Tibial artery (tissue), 4 donors: ENCODE measurements at regions not wholly inside any gene's neighbourhood (a gene's known extent, or its start where the extent isn't known, plus 50 kb on each side); places are given as distances from the start of the nearest gene placed in this dataset.

Source experiments
- DNase-seq, 2 donors: peaks; one replicate each; pipeline ENCODE4 v3.0.0-alpha.2; 2019
- H3K27ac ChIP-seq, 2 donors: fragments of 200-600 bp; sonication (generic) in 1 of 2; 1 replicate in 1 of 2; 2 replicates in 1 of 2; pipeline ENCODE4 v1.5.1; 2018 to 2019; ENCODE audit warnings: mild to moderate bottlenecking in 1 of 2
- H3K27me3 ChIP-seq, 2 donors: fragments of 200-600 bp; sonication (generic) in 1 of 2; one replicate each; pipeline versions ENCODE4 v1.5.1 to v1.6.0; 2016 to 2019
- H3K36me3 ChIP-seq, 3 donors: fragments of 200-600 bp; sonication (generic) in 2 of 3; one replicate each; pipeline ENCODE4 v1.5.1; 2016 to 2019; ENCODE audit warnings: mild to moderate bottlenecking in 2 of 3
- H3K4me1 ChIP-seq, 4 donors: fragments of 200-600 bp; sonication (generic) in 2 of 4; 1 replicate in 3 of 4; 2 replicates in 1 of 4; pipeline ENCODE4 v1.5.1; 2016 to 2019
- H3K4me3 ChIP-seq, 2 donors: fragments of 200-600 bp; sonication (generic) in 1 of 2; 1 replicate in 1 of 2; 2 replicates in 1 of 2; pipeline ENCODE4 v1.5.1; 2018 to 2019; ENCODE audit warnings: mild to moderate bottlenecking in 2 of 2
- H3K9me3 ChIP-seq, 3 donors: fragments of 200-600 bp; sonication (generic) in 1 of 3; one replicate each; pipeline ENCODE4 v1.5.1; 2016 to 2019
- intact Hi-C: fragments of 100-400 bp; cut with DNase I; formaldehyde crosslinking; loops from one replicate; pipeline ENCODE4 v1.15.0; 2023; ENCODE audit warnings: low total_unique reads
- TF ChIP-seq, protein P1 (sequence below), 2 experiments: fragments of 200-600 bp in 1 of 2; fragments of 450-650 bp in 1 of 2; IDR thresholded peaks; one replicate each; pipeline ENCODE4 v1.5.1; 2017 to 2019; ENCODE audit warnings: antibody characterized with exemption in 2 of 2, mild to moderate bottlenecking in 1 of 2, moderate library complexity in 1 of 2

DNA sequence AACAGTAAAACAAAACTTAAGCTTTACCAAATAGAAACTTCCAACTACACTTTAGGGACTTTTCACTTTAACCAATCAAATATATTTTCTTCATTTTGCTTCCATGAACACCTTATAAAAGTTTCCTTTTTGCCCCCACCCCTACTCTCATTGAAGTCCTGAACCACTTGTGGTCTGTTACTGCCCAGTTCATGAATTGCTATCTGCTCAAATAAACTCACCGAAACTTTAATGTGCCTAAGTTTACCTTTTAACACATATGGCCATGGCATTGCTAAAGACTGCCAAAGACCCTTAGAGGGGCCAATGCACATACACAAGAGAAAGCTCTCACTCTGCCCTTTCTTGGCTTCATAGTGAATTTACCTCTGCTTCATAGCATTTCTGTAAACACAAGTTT, 195.3 kb downstream of the RND3 start:
- Histone ChIP-seq H3K9me3 (no peaks in the 10 kb centered on the region), H3K4me1 (no peaks in the 10 kb centered on the region), H3K36me3 (no peaks in the 10 kb centered on the region), H3K27me3 (no peaks in the 10 kb centered on the region), H3K4me3 (no peak overlapping the region), H3K27ac (no peak overlapping the region)
- DNase-seq, result no peak
- intact Hi-C loops, result no loop called here
- TF ChIP-seq, protein P1, sequence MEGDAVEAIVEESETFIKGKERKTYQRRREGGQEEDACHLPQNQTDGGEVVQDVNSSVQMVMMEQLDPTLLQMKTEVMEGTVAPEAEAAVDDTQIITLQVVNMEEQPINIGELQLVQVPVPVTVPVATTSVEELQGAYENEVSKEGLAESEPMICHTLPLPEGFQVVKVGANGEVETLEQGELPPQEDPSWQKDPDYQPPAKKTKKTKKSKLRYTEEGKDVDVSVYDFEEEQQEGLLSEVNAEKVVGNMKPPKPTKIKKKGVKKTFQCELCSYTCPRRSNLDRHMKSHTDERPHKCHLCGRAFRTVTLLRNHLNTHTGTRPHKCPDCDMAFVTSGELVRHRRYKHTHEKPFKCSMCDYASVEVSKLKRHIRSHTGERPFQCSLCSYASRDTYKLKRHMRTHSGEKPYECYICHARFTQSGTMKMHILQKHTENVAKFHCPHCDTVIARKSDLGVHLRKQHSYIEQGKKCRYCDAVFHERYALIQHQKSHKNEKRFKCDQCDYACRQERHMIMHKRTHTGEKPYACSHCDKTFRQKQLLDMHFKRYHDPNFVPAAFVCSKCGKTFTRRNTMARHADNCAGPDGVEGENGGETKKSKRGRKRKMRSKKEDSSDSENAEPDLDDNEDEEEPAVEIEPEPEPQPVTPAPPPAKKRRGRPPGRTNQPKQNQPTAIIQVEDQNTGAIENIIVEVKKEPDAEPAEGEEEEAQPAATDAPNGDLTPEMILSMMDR (IDR thresholded peaks at IDR 0.05), result no peak

DNA sequence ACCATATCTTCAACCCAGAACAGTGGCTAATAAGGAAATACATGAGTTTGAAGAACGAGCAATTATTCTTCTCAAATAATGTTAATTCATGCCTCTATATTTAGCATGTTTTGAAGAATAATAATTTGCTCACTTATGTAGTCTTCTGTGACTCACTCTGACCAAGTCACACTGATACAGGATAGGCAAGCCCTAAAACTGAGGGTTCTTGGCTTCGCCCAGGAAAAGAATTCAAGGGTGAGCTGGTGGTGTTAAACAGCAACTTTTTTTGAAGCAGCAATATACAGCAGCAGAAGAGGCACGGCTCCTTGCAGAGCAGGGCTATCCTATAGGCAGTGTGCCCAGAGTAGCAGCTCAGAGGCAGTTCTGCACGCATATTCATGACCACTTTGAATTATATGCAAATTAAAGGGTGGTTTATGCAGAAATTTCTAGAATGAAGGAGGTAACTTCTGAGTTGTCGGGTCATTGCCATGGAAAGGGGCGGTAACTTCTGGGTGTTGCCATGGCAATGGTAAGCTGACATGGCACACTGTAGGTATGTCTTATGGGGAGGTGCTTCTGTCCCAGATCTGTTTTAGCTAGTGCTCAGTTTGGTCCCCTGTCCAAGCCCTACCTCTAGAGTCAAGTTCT, 200.6 kb downstream of the RND3 start:
- TF ChIP-seq, protein P1 (IDR thresholded peaks at IDR 0.05), result no peak
- Histone ChIP-seq H3K27ac (no peak overlapping the region), H3K4me1 (peaks cover 0 to 15% (median 2%) of the 10 kb centered on the region in 4 donors), H3K36me3 (no peaks in the 10 kb centered on the region), H3K9me3 (no peaks in the 10 kb centered on the region), H3K27me3 (no peaks in the 10 kb centered on the region), H3K4me3 (no peak overlapping the region)
- DNase-seq, result no peak
- intact Hi-C loops, result no loop called here

DNA sequence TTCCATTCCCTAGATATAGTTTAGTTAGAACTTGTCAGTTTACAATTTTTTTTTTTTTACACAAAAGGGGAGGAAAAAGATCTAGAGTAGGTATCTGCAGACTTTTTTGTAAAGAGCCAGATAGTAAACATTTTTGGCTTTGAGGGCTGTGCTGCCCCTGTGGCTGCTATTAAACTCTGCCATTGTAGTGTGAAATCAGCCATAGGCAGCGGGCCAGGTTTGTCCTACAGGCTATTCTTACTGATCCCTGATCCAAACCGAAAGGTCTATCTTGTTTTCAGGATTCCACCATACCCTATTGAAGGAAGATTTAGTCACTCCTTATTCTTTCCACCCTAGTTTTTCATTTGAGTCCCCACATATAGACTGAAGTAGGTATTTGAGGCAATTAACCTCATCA, 203.4 kb downstream of the RND3 start:
- intact Hi-C loops, result loop anchor here (5.0 kb wide), 1 partner anchor 203 kb away; the partner anchor contains the start of gene RND3
- DNase-seq, result no peak
- H3K27ac ChIP-seq, result no peak overlapping the region
- no peaks in the 10 kb centered on the region for H3K9me3 ChIP-seq
- no peaks in the 10 kb centered on the region for H3K36me3 ChIP-seq
- no peaks in the 10 kb centered on the region for H3K27me3 ChIP-seq
- H3K4me1 ChIP-seq, result peaks cover 0 to 38% (median 13%) of the 10 kb centered on the region in 4 donors
- TF ChIP-seq, protein P1 (IDR thresholded peaks at IDR 0.05), result no peak
- no peak overlapping the region for H3K4me3 ChIP-seq

GRCh38 chr2:150282771-150283371, 204.6 kb downstream of the RND3 start:
- no peak for DNase-seq

DNA sequence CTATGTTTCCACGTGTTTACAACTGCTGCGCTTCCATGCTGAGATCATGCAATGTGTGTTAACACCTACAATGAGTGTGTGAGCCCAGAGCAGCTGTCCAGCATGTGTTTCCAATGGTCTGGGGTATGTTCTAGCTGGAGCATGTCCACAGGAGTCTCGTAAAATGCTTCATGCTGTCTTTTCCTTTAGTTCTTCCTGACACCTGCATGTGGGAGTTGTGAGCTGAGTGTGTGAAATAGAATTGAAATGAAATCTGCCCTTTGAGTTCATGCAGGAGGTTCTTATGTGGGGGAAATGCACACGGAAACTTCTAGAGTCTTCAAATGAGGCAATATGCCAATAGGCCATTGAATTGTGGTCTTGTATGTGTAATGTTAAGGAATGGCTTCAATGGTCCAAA, 205.1 kb downstream of the RND3 start:
- H3K4me3 ChIP-seq, result no peak overlapping the region
- no peak overlapping the region for H3K27ac ChIP-seq
- no peaks in the 10 kb centered on the region for H3K36me3 ChIP-seq
- H3K9me3 ChIP-seq, result no peaks in the 10 kb centered on the region
- DNase-seq, result no peak
- H3K4me1 ChIP-seq, result peaks cover 0 to 40% (median 13%) of the 10 kb centered on the region in 4 donors
- intact Hi-C loops, result loop anchor here (5.0 kb wide), 1 partner anchor 205 kb away; the partner anchor contains the start of gene RND3
- TF ChIP-seq, protein P1 (IDR thresholded peaks at IDR 0.05), result no peak
- H3K27me3 ChIP-seq, result no peaks in the 10 kb centered on the region

More at GRCh38 chr2:150282771-150283371, 204.6 kb downstream of the RND3 start:
- no peaks in the 10 kb centered on the region for H3K9me3 ChIP-seq
- H3K4me1 ChIP-seq, result peaks cover 0 to 40% (median 13%) of the 10 kb centered on the region in 4 donors
- TF ChIP-seq, protein P1 (IDR thresholded peaks at IDR 0.05), result no peak
- intact Hi-C loops, result loop anchor here (5.0 kb wide), 1 partner anchor 204 kb away; the partner anchor contains the start of gene RND3
- H3K27me3 ChIP-seq, result no peaks in the 10 kb centered on the region
- no peak overlapping the region for H3K4me3 ChIP-seq
- H3K27ac ChIP-seq, result no peak overlapping the region
- no peaks in the 10 kb centered on the region for H3K36me3 ChIP-seq
